ENCODE measurements at regions not wholly inside any gene's neighbourhood (a gene's known extent, or its start where the extent isn't known, plus 50 kb on each side); places are given as distances from the start of the nearest gene placed in this dataset.
A peak's percentile ranks its signal among the peaks of the same experiment; 100 is the strongest.
"Not testable (repeated sequence)": the region's sequence is repeated elsewhere in the genome, so short reads cannot be mapped to it uniquely, and the experiment has no call there.

- DNase-seq (ENCODE audit: extremely low spot score): no peak
- CTCF ChIA-PET: interaction anchor here (1.0 kb wide), 1 partner anchor 32 kb away, joined by 5 read pairs; no protein-coding TSS in a partner anchor
- TF ChIP-seq CTCF (IDR thresholded peaks at IDR 0.05; ENCODE audit: control extremely low read depth, extremely low read depth, low read depth, missing control alignments): no peak
- POLR2A ChIA-PET: no interaction called here
Observed at GRCh38 chr2:65605743-65606058, 173.3 kb upstream of the SPRED2 start.

DNA sequence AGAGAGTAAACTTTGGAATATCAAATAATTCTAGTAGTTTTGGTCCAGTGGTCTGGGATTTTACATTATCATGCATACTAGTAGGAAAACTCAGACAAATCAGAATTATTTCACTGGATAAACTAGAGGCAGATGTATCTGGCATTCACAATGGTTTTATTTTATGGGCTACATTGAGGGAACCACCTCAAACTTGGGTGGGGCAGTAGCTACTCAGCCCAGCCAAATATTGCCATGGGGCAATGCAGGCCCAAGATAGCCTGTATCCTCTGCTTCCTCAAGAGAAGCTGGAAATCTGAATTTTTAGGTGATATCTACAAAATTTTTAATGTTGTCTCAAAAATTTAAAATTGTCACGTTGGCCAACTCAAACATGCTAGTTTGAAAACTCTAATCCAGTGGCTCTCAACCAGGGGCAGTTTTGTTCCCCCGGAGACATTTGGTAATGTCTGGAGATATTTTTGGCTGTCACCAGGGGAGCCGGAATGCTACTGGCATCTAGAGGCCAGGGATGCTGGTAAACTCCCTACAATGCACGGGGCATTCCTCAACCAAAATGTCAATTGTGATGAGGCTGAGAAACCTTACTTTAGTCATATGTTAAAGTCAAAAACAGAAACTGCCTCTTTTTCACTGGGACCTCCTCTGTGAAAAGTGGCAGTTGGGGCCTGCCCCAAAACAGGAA lies 172.8 kb upstream of the SPRED2 start:
- TF ChIP-seq CTCF (IDR thresholded peaks at IDR 0.05; ENCODE audit: control extremely low read depth, extremely low read depth, low read depth, missing control alignments): no peak
- ChIA-PET CTCF (interaction anchor here (1.0 to 1.5 kb wide), 2 partner anchors 32 to 475 kb away, joined by 3 to 5 read pairs; partner anchors contain the start of gene RAB1A), POLR2A (no interaction called here)
- DNase-seq (ENCODE audit: extremely low spot score): peak; percentile 22

- CTCF ChIA-PET: interaction anchor here (1.0 to 1.5 kb wide), 2 partner anchors 30 to 474 kb away, joined by 3 to 4 read pairs; partner anchors contain the start of gene RAB1A
Observed at GRCh38 chr2:65604246-65604645, 171.8 kb upstream of the SPRED2 start.

DNA sequence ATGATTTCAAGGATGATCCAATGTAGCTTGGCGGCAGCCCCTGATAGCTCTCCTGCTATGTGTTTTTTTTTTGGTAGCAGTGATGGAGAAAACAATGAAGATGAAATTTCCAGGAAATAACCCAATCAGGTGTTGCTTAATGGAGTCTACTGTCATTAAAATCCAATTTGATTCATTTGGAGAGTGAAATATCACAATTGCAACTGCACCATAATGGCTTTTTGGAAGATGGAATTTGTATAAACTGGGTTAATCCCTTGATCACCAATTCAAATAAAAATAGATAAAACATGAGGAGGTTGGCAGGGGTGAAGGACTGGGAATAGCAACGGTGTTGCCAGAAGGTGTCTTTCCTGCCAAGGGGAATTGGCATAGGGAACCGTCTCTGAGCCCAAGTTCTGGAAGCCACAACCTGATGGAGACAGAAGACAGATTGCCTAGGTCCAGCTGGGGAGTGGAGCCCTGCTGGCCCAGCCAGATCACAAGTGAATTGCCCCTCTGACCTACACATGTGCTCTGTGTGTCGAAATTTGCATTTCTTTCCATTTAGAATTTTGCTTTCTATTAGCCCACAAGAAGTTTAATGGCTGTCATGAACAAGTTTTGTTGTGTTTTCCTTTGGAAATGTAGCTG lies 170.3 kb upstream of the SPRED2 start:
- no peak for DNase-seq (ENCODE audit: extremely low spot score)
- ChIA-PET CTCF (interaction anchor here (1.2 kb wide), 1 partner anchor 16 kb away, joined by 3 read pairs; no protein-coding TSS in a partner anchor), POLR2A (no interaction called here)
- no peak for TF ChIP-seq CTCF (IDR thresholded peaks at IDR 0.05; ENCODE audit: control extremely low read depth, extremely low read depth, low read depth, missing control alignments)

More at GRCh38 chr2:65604246-65604645, 171.8 kb upstream of the SPRED2 start:
- no peak for DNase-seq (ENCODE audit: extremely low spot score)
- POLR2A ChIA-PET: no interaction called here
- TF ChIP-seq CTCF (IDR thresholded peaks at IDR 0.05; ENCODE audit: control extremely low read depth, extremely low read depth, low read depth, missing control alignments): no peak

GRCh38 chr2:65600871-65601270 lies 168.5 kb upstream of the SPRED2 start:
- POLR2A ChIA-PET; CTCF ChIA-PET; DNase-seq (ENCODE audit: extremely low spot score): not testable (repeated sequence)

GRCh38 chr2:65600351-65600750 lies 168.0 kb upstream of the SPRED2 start:
- POLR2A ChIA-PET; CTCF ChIA-PET; DNase-seq (ENCODE audit: extremely low spot score): not testable (repeated sequence)

GRCh38 chr2:65599693-65600092 lies 167.3 kb upstream of the SPRED2 start:
- DNase-seq (ENCODE audit: extremely low spot score): no peak
- CTCF ChIA-PET: no interaction called here
- POLR2A ChIA-PET: no interaction called here
- no peak for TF ChIP-seq CTCF (IDR thresholded peaks at IDR 0.05; ENCODE audit: control extremely low read depth, extremely low read depth, low read depth, missing control alignments)

All from GM10248 (cell line).